Islet precursor cell (in vitro differentiated cells): ENCODE measurements at regions not wholly inside any gene's neighbourhood (a gene's known extent, or its start where the extent isn't known, plus 50 kb on each side); places are given as distances from the start of the nearest gene placed in this dataset.
"Not testable (repeated sequence)": the region's sequence is repeated elsewhere in the genome, so short reads cannot be mapped to it uniquely, and the experiment has no call there.

Experiments
- DNase-seq: peaks from one replicate; pipeline ENCODE4 v3.0.0-alpha.2; 2018

- DNase-seq: no peak
Measured at GRCh38 chr4:120290553-120290952, 223.9 kb upstream of the MAD2L1 start.

- no peak for DNase-seq
Measured at GRCh38 chr4:120286813-120287212, 220.2 kb upstream of the MAD2L1 start.

GRCh38 chr4:120281581-120281980 lies 214.9 kb upstream of the MAD2L1 start:
- no peak for DNase-seq

DNA sequence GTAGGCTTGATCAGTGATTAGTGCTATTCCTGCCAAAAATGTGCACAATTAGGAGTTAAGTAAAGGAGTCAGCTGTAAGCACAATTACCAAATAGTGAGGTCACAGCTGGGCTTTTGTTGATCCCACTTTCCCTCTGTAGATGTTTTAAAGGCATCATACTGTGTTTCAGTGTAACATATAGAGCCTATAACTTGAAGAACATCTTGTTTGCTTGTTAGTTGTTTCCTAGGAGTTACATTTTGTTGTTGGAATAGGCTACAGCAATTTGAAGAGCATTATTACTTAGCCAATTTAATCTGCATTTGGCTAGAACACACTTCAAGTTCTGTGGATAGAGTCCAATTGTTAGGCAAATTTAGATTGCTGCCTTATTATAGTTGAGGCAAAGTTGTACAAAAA lies 210.7 kb upstream of the MAD2L1 start:
- no peak for DNase-seq

DNA sequence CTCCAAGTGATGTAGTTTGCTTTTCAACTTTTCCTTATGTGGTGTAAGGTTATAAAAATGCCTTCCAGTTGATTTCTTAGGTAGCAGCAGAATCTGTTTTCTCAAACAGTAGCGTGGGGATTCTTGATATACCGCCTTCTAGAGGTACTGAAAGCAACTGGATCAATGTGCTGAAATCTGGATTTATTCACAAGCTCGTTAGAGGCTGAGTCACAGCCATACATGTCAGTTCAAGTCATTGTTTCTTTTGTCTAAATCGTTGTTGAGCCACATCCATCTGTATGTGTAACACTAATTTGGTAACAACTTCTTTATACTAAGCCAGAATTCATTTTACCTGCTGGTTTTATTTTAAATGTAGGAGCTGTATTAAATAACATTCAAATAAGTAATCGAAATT lies 200.0 kb upstream of the MAD2L1 start:
- DNase-seq: no peak

DNA sequence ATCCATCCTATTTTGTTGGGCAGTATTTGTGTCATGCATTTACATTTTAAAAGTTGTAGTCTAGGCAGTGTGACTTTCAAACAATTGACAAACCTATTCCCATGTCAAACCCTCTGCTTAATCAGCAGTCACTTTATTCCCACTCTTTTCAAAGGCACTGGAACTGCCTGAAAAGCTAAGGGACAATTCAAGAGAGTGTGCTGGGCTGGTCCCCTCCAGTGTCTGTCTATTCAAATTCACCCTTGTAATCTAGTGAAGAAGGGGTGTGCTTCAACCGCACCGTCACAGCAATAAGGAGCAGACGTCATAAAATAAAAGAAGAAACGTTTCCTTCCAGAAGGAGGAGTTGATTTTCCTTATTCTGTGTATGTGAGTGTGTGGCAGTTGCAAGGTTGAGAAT lies 197.0 kb upstream of the MAD2L1 start:
- DNase-seq: no peak

GRCh38 chr4:120261117-120261516 lies 194.5 kb upstream of the MAD2L1 start:
- DNase-seq: no peak

- DNase-seq: peak; percentile 74
Measured at GRCh38 chr4:120256112-120256775, 189.6 kb upstream of the MAD2L1 start.

DNA sequence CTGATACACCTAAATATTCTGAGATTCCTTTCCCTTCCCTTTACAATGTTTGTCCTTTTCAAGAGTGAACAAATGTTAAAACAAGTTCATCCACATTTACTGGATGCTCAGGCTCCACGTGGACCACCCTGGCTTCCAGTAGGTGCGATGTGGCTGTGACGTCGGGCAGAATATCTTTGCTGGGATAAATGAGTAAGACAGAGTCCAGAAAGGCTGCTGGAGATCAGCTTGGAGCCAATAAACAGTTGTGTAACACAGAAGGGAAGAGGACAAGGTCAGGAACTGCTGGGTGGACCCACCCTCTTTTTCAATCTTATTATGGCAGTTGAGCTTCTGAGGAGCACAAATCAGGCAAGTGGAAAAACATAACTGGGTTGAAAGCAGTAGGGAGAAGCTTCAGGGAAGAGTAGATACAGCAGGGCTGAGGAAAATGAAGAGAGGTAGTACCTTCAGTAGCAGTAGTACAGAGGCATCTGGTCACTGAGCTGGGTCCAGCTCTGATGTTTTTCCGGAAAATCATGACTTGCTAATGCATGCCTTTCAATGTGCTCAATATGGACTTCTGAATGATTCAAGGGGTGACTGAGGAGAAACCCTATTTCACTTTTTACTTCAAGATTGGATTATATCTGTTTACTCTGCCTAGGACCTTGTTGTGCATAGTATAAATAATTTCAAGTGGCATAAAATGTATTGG lies 171.8 kb upstream of the MAD2L1 start:
- DNase-seq: no peak

DNA sequence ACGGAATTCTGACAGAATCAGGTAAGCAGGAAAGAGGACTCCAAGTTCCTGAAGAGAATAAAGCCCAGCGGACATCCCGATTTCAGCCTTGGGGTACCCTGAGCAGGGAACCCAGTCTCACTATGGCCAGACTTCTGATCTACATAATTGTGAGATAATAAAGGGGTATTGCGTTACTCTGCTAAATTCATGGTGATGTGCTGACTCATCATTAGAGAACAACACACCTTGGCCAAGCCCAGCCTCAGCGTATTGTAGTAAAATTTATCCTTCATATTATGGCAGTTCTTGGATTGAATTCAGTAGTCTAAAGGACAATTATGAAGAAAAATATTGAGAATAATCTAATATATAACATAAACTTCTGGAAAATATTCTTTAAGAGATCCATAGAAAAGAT lies 170.2 kb upstream of the MAD2L1 start:
- no peak for DNase-seq

- DNase-seq: no peak
Measured at GRCh38 chr4:120232050-120232449, 165.4 kb upstream of the MAD2L1 start.

- no peak for DNase-seq
Measured at GRCh38 chr4:120228086-120228485, 161.4 kb upstream of the MAD2L1 start.

GRCh38 chr4:120227554-120227953 lies 160.9 kb upstream of the MAD2L1 start:
- DNase-seq: no peak

DNA sequence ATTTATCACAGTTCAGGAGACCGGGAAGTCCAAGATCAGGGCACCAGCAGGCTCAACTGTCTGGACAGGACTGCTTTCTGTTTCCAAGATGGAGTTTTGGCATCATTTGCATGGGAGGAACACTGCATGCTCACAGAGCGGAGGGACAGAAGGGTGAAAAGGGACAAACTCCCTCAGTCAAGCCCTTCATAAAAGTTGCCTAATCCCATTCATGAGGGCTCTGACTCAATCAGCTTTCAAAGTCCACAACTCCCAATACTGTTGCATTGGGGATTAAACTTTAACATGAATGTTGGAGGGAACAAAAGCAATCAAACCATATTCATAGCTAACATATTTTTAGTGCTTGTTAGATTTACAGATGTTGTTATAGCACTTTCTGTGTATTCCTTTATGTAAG lies 158.9 kb upstream of the MAD2L1 start:
- DNase-seq: no peak

DNA sequence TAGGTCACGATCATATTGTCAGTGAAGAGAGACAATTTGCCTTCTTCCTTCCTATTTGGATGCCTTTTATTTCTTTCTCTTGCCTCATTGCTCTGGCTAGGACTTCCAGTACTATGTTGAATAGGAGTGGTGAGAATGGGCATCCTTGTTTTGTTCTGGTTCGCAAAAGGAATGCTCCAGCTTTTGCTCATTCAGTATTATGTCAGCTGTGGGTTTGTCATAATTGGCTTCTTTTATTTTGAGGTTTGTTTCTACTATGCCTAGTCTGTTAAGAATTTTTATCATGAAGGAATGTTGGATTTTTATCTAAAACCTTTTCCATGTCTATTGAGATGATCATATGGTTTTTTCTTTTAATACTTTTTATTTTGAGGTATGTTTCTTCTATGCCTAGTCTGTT lies 152.3 kb upstream of the MAD2L1 start:
- DNase-seq: no peak

GRCh38 chr4:120215350-120215749 lies 148.7 kb upstream of the MAD2L1 start:
- DNase-seq: no peak

DNA sequence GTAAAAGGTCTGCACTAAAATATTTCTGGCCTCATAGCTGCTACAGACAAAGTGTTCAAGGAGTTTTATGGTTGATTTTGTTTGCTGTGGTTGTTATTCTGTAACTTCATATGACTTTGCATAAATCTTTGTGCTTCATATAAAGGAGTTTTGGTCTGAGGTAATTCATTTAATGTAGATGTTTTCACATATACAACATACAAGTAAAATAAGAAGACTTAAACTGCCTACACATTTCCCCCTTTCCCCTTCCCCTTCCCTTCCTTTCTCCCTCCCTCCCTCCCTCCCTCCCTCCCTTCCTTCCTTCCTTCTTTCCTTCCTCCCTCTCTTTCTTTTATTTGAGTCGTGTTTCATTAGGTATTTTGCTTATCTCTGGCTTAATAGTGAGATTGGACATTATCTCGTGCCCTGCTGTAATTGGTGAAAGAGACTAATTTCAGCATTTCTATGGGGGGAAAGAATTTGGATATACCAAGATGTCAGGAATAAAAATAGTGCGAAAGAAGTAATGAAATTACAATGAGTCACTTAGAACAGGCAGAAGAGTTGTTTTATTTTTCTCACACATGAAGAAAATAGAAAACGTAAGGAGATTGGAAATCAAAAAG lies 144.9 kb upstream of the MAD2L1 start:
- DNase-seq: no peak

DNA sequence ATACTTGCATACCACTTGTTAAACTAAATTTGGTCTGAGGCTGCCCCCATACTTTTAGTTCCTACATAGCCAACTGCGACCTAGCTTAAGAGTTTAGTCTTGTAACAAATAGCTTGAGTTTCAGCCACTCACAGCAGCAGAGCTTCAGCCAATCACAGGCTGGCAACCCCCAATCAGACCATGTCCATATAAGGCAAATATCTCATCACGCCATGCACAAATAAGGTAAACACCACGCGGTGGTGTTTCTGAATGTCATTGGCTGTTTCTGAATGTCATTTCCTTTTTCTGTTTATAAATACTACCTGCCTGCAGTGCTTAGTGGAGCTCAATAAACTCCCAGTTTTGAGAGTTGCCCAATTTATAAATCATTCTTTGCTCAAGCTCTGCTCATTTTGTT lies 143.1 kb upstream of the MAD2L1 start:
- DNase-seq: no peak

DNA sequence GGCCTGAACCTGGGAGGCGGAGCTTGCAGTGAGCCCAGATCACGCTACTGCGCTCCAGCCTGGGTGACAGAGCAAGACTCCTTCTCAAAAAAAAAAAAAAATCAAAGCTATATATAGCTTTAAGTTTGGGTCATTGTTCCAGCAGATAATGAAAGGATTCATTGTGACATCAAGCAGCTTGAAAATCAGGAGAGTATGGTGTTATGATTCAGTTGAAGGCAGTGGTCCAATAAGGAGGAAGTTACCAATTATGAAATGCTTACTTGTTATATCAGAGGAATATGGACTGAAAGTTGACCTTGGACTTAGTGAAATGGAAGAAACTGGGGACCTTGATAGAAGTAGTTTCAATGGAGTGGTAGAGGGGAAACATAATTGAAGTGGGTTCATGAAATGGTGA lies 140.4 kb upstream of the MAD2L1 start:
- no peak for DNase-seq

DNA sequence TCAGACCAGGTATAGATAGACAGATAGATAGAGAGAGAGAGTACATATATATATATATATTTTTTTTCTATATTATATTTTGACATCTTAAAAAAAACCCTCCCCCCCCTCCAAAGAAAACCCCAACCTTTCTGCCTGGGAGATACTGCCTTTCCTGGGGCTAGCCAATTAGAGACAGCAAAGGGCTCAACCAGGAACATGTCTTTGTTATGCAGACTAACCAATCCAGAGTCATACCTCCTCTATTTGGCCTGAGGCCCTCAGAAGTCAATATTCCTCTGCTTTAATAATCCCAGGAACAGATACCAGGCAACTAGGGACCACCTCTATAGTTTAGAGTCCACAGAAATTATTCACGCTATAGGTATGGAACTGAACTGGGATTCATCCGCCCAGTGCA lies 135.6 kb upstream of the MAD2L1 start:
- no peak for DNase-seq

DNA sequence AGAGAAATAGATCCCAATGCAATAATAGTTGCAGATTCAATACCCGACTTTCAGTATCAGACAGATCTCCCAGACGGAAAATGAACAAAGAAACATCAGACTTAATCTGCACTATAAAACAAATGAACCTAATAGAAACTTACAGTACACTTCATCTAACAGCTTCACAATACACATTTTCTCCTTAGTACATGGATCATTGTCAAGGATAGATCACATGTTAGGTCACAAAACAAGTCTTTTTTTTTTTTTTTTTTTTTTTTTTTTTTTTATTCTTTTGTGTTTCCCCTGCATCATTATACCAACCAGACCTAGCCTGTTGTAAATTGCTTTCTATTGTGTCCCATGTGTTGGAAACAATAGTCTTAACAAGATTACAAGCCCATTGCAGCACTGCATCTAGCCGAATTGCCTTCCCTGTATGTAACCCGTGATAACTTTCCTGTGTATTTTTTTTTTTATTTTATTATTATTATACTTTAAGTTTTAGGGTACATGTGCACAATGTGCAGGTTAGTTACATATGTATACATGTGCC lies 134.0 kb upstream of the MAD2L1 start:
- not testable (repeated sequence) for DNase-seq

DNA sequence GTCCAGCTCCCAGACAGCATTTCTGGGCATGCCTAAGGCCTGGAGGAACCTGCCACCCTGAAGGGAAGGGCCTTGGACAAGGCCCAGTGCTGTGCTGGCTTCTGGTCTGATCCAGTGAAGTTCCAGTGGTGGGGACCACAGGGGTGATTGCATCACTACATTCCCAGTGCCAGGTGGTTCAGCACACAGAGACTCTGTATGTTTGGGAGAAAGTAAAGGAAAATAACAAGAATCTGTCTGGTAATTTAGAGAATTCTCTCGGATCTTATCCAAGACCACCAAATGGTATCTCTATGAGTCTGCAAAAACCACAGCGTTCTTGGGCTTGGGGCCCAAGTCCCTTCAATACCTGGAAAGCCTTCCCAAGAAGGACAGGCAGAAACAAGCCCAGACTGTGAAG lies 131.8 kb upstream of the MAD2L1 start:
- DNase-seq: no peak

DNA sequence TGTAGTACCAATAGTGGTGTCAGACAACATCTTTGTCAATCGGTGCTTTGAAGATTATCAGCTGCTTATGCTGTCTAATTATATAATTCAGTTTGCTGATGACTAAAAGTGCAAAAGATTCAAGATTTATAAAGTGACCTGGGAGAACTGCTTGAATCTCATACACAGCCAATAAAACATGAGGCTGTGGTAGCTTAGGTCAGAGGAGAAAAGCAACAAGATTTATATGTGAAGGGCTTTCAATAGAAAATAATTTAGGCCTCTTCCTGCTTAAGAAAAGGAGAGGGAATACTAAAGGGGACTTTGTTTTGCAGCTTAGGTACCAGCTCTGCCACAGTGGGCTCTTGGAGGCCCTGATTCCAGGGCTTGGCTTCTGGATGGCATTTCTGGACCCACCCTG lies 111.0 kb upstream of the MAD2L1 start:
- no peak for DNase-seq

DNA sequence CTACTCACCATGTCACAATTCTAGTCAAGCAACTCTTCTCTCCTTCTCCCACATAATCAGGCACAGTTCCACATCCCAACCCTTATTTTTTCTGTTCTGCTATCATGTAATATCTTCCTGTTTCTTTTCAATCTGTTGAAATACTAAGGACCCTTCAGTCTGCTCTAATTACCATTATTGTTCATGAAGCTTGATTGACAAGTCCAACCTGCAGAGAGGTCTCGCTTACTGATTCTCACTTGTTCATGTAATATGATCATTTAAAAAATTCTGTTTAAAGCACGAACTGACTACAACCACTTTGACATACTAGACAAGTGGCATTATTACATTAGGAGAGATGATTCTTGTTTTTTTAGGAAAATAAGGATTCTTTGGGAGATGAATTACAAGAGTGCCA lies 108.6 kb upstream of the MAD2L1 start:
- no peak for DNase-seq
